Spleen (tissue), 7 donors: ENCODE measurements at regions not wholly inside any gene's neighbourhood (a gene's known extent, or its start where the extent isn't known, plus 50 kb on each side); places are given as distances from the start of the nearest gene placed in this dataset.

Source experiments
- POLR2A ChIP-seq, 3 donors: fragments of 450-650 bp; IDR thresholded peaks; one replicate each; pipeline ENCODE4 v1.5.1; 2017; ENCODE audit warnings: antibody characterized with exemption in 3 of 3, mild to moderate bottlenecking in 1 of 3
- TF ChIP-seq, protein P1 (sequence below), 11 experiments: fragments of 200-600 bp in 7 of 11; fragments of 450-650 bp in 4 of 11; sonication (generic) in 4 of 11; IDR thresholded peaks in 8 of 11; conservative IDR thresholded peaks in 3 of 11; 1 replicate in 7 of 11; 2 replicates in 4 of 11; pipeline versions ENCODE4 v1.4.0 to v1.8.0; 2016 to 2021; ENCODE audit warnings: antibody characterized with exemption in 11 of 11, inconsistent platforms in 4 of 11, mild to moderate bottlenecking in 1 of 11
- donor health status: DM: no; HTN: no; CAD: no; lungs with moderate emphysema.
- donor health status: DM: no; HTN: no; CAD: no.
- donor health status: DM: no; HTN: no; CAD: no.

DNA sequence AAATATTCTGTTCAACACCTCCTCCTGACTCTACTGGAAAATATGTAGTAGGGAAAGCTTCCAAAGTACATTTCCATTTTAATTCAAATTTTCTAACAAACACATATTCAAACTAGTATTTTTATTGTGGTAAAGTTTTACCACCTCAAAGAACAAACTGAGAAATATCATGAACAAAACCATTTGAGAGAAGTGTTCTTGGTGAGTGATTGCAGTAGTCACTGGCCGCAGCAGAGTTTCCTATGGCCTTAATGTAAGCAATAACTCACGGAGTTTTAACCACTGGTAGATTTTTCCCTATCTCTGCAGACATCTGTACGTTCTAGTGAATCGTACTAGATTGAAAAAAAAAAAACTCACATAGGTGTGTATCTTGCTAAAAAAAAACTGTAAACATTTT lies 487.0 kb upstream of the FZD8 start:
- TF ChIP-seq, protein P1, sequence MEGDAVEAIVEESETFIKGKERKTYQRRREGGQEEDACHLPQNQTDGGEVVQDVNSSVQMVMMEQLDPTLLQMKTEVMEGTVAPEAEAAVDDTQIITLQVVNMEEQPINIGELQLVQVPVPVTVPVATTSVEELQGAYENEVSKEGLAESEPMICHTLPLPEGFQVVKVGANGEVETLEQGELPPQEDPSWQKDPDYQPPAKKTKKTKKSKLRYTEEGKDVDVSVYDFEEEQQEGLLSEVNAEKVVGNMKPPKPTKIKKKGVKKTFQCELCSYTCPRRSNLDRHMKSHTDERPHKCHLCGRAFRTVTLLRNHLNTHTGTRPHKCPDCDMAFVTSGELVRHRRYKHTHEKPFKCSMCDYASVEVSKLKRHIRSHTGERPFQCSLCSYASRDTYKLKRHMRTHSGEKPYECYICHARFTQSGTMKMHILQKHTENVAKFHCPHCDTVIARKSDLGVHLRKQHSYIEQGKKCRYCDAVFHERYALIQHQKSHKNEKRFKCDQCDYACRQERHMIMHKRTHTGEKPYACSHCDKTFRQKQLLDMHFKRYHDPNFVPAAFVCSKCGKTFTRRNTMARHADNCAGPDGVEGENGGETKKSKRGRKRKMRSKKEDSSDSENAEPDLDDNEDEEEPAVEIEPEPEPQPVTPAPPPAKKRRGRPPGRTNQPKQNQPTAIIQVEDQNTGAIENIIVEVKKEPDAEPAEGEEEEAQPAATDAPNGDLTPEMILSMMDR (IDR thresholded peaks at IDR 0.05 in 8 of 11, conservative IDR thresholded peaks at IDR 0.05 in 3 of 11), result no peak
- no peak for TF ChIP-seq POLR2A (IDR thresholded peaks at IDR 0.05)
